GM18861 (cell line): ENCODE measurements at regions not wholly inside any gene's neighbourhood (a gene's known extent, or its start where the extent isn't known, plus 50 kb on each side); places are given as distances from the start of the nearest gene placed in this dataset.

Source experiments
- ATAC-seq: cut with Tn5 transposase; IDR thresholded peaks from one replicate; pipeline ENCODE4 v1.9.1; 2021; ENCODE audit not compliant: unreplicated experiment

DNA sequence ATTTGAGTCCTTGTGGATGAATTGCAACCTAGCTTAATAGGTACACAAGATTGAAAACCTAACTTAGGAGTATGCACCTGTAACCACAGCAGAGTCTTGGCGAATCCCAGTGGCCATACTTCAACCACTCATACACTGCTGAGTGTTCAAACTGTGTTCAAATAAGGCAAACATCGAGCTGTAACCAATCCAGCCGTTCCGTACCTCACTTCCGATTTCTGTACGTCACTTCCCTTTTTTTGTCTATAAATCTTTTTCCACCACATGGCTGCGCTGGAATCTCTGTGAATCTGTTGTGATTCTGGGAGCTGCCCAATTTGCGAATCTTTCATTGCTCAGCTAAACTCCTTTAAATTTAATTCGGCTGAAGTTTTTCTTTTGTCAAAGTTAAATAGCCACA, 190.6 kb downstream of the MAF start:
- ATAC-seq, result no peak

GRCh38 chr16:79408355-79408754, 192.2 kb downstream of the MAF start:
- ATAC-seq, result no peak

GRCh38 chr16:79407461-79408135, 192.9 kb downstream of the MAF start:
- no peak for ATAC-seq

DNA sequence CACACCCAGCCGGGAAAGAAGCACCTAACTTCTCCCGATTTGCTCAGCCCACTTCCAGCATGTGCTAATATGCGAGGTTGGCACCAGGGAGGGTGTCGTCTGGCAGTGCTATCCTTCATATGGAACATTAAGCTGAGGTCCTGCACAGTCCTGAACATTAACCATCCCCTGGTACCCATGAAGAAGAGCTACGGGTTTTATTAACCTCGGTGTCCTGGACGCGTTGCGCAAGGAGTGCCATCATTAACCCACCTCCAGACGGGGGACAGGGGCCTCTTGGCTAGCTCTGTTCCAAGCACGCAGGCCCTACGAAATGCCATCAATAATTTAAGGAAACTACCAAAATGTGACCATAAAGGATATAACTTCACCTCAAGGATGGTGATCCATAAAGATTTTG, 193.5 kb downstream of the MAF start:
- ATAC-seq, result no peak

DNA sequence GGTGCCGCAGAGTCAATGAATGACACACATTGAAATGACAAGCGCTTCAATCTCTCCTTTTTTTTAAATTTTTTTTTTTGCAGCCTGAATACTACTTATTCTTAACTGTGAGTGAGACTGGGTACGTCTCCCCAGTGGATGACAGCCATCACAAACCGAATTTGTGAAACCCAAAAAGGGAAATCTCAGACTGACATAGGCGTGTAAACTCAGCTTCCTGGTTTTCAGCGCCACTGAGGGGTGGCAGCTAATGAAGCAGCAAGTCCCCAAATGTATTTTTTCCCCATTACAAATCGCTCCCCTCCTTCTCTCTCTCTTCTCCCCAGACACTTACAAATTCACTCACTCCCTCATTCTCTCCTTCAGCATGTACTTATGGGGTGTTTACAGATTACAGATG, 196.0 kb downstream of the MAF start:
- no peak for ATAC-seq

DNA sequence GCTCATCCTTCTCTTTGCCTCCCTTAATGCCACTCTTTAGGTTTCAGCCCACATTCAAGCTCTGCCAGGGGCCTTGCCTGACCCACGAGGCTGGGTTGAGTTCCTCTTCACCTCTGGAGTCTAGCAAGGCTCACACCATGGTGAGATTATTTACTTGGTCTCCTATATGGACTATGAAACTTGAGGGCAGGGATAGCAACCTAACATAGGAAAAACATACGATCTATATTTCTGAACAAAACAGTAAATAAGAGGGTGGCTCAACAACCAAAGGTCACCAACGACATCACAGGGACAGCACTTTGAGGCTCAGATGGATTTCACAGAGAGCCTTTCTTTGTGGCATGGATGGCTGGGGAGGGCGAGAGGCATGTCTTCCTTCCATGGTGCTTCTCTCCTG, 197.0 kb downstream of the MAF start:
- no peak for ATAC-seq

- ATAC-seq, result no peak
Measured at GRCh38 chr16:79402920-79403319, 197.6 kb downstream of the MAF start.

- no peak for ATAC-seq
Measured at GRCh38 chr16:79402356-79402755, 198.2 kb downstream of the MAF start.

GRCh38 chr16:79401782-79402181, 198.8 kb downstream of the MAF start:
- no peak for ATAC-seq

DNA sequence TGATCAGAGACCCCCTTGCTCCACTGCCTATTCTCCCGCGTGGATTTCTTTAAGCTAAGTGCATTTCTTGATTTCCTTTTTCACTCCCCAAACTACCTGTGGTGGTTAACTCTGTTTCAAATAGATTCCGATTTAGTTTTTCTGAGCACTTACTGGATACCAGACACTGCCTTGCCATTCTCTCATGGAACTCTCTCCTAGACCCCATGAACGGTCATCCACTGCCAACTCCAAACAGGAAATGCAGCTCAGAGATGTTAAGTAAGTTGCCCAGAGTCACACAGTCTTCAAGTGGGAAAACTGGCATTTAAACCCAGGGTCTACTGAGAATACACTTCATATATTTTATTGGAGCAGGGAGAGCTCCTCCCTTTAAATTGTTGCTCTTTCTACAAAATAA, 199.4 kb downstream of the MAF start:
- no peak for ATAC-seq

GRCh38 chr16:79400462-79401149, 199.9 kb downstream of the MAF start:
- no peak for ATAC-seq

DNA sequence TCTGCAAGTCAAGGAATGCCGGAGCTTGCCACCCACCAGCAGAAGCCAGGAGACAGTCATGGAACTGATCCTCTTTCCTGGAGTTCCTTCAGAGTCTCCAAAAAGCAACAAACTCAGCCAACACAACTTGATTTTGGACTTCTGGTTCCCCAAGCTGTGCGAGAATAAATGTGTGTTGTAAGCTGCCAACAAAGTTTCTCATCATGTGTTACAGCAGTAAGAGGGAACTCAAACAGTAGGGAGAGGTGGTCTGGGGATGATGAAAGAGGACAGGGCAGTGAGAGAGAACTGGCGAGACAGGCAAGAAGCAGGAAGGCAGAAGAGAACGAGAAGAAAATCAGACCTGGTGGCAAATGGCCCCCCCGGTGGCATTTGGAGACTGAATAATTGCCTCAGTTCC, 204.9 kb downstream of the MAF start:
- ATAC-seq, result no peak

DNA sequence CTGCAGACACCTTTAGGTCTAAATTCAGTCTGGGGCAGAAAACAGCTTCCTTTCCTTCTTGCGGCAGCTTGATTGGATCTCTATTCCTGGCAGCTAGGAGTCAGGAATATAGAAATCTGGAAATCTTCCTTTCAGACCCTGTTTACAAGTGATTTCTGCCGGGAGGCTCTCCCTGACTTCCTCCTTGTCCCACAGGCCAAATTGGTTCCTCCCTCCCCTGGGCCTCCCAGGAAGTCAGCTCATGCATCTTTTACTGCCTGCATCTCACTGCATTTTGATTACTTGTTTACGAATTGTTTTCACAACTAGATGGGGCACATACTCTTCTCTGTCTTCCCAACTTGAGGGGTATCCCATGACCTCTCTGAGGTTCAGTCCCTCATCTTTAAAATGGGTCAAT, 206.3 kb downstream of the MAF start:
- ATAC-seq, result no peak

GRCh38 chr16:79393564-79393963, 207.0 kb downstream of the MAF start:
- no peak for ATAC-seq

DNA sequence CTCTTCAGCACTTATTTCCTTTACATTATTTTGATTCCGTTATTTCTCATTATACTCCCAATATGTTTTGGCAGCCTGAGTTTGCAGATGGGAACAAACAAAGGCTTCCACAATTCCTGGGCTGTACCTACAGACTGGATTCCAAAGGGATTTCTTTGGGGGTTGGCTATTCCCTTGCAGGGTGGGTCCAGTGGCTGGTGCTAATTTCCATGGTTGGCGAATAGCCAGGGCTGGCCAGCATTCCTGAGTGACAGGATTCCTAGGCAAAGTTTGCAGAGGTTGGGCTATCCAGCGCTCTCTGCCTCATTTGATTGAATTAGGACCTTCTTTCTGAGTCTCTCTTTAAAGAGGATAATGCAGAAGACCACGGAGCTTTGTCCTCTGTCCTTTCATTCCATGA, 207.4 kb downstream of the MAF start:
- no peak for ATAC-seq

DNA sequence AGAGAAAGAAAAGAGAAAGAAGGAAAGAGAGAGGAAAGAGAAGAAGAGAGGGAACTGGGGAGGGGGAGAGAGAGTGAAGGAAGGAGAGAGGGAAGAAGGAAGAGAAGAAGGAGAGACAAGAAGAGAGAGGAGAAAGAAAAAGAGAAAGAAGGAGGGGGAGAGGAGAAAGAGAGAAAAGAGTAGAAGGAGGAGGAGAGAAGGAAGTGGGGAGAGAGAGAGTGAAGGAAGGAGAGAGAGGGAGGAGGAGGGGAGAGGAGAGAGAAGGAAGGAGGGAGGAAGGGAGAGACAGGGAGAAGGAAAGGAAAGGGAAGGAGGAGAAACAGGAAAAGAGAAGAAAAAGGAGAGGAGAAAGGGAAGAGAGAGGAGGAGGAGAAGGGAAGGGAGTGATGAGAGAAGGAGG, 208.5 kb downstream of the MAF start:
- ATAC-seq, result no peak

DNA sequence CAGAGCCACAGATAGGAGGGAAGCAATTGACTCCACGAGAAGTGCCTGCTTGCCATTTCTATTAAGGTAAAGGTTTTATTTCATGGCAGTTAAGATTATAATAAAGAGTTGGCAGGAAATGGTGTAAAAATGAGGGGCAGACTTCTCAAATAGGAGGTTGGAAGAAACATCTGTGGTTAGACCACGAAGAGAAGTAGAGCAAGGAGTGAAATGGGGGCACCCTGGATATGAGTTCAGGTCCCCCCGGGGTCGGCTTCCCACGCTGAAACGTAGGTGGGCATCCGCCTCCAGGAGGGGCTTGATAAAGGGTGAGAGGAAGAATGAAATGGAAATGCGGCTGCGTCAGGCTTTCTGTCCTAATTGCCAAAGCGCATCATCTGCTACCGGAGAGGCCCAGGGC, 209.1 kb downstream of the MAF start:
- no peak for ATAC-seq

DNA sequence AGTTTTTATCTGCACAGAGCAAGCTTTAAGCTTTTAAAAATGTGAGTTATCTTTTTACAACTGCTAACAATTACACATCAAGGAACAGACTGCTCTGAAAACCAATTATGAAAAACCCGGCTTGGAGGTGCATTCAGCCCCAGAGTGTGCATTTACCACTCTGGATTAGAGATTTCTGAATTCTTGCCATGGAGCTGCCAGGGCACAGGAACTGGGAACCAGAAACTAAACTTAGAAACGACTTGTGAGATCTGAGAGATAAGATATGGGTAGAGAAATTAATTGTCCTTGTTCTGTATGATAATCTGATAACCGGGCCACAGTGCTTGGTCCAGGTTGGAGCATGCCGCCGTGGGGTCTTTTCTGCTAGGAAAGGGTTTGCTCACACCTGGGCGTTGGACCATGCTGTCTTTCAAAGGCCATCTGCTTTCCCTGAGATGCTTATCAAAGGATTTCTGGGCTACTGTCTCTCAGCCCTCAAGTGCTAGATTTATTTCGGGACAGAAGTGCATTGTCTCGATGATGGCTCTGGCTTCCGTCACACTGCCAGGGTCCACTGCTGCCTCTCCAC, 210.0 kb downstream of the MAF start:
- no peak for ATAC-seq

GRCh38 chr16:79388396-79388795, 212.1 kb downstream of the MAF start:
- no peak for ATAC-seq

DNA sequence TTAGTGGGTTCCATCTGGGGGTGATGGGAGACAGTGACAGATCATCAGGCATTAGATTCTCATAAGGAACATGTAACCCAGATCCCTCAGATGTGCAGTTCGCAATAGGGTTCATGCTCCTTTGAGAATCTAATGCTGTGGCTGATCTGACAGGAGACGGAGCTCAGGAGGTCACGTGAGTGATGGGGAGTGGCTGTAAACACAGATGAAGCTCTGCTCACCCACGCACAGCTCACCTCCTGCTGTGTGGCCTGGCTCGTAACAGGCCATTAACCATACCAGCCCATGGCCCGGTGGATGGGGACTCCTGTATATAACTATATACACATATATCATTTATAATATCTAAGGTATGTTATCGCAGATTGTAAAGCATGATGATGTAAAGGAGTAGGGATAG, 214.2 kb downstream of the MAF start:
- no peak for ATAC-seq

DNA sequence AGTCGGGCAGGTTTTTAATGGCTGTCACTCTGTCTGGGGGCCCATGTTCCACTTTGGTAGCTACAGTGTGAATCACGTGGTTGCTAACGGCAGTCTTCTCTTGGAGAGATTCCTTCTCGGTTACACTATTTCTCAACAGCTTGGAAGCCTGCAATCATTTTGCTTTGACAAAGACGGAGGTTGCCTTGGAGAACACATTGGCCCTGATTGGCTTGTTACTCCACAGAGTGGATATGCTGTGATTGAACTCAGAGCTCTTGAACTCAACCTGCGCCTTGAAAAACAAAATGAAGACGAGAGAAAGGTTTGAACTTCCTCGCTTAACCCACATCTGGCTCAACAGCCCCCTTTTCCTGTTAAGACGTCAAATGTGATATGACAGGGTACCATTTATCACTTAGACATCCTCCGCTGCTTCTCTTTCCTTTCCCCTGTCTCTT, 218.9 kb downstream of the MAF start:
- no peak for ATAC-seq

GRCh38 chr16:79380995-79381602, 219.4 kb downstream of the MAF start:
- no peak for ATAC-seq
